ENCODE measurements at regions not wholly inside any gene's neighbourhood (a gene's known extent, or its start where the extent isn't known, plus 50 kb on each side); places are given as distances from the start of the nearest gene placed in this dataset.

GRCh38 chr12:105975351-105975750, 163.4 kb downstream of the NUAK1 start:
- Histone ChIP-seq H3K36me3 (ENCODE audit: control insufficient read depth, insufficient read depth, low read length) (no peaks in the 10 kb centered on the region), H3K4me3 (replicated peaks; ENCODE audit: low read depth, low read length) (no peak overlapping the region), H3K27me3 (replicated peaks; ENCODE audit: control insufficient read depth, insufficient read depth, low read length) (no peaks in the 10 kb centered on the region)
- TF ChIP-seq CTCF (IDR thresholded peaks at IDR 0.05; ENCODE audit: insufficient read depth, low read length, poor library complexity, severe bottlenecking) = no peak
- no peak for DNase-seq (ENCODE audit: extremely low read depth, insufficient read length)

DNA sequence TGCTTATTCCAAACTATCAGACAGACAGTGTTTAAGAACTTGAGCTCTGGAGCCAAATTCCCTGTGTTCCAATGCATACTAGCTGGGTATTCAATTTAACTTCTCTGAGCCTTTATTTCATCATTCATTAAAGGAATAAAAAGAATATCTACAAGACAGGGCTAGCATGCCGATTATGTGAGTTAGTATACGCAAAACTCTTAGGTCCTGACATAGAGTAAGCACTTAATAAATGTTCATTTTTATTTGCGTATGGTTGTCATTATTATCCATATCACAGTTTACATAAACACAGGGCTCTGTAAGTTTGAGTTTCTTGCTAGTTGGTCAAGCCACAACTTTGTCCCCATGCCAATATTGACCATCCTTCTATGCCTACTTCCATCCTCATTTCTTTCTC, 161.5 kb downstream of the NUAK1 start:
- Histone ChIP-seq H3K4me3 (replicated peaks; ENCODE audit: low read depth, low read length) (no peak overlapping the region), H3K36me3 (ENCODE audit: control insufficient read depth, insufficient read depth, low read length) (no peaks in the 10 kb centered on the region), H3K27me3 (replicated peaks; ENCODE audit: control insufficient read depth, insufficient read depth, low read length) (no peaks in the 10 kb centered on the region)
- DNase-seq (ENCODE audit: extremely low read depth, insufficient read length) = no peak
- TF ChIP-seq CTCF (IDR thresholded peaks at IDR 0.05; ENCODE audit: insufficient read depth, low read length, poor library complexity, severe bottlenecking) = no peak

DNA sequence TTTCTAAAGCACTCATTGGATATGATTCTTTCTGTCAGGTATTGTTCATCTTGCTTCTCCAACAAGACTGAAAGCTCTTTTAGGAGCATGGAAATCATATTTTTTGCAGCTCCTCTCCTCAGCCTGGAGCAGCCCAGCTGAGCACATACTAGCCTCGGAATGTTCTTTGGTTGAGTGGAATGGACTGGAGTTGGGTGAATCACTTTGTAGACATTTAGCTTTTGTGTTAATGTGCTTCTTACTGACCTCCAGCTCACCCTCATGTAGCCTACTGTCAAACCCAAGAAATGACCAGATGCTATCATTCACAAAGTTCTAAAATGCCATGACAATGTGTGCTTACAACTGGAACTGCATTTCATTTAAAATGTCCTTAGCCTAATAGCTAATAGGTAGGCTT, 161.1 kb downstream of the NUAK1 start:
- Histone ChIP-seq H3K27me3 (replicated peaks; ENCODE audit: control insufficient read depth, insufficient read depth, low read length) (no peaks in the 10 kb centered on the region), H3K36me3 (ENCODE audit: control insufficient read depth, insufficient read depth, low read length) (no peaks in the 10 kb centered on the region), H3K4me3 (replicated peaks; ENCODE audit: low read depth, low read length) (no peak overlapping the region)
- no peak for DNase-seq (ENCODE audit: extremely low read depth, insufficient read length)
- no peak for TF ChIP-seq CTCF (IDR thresholded peaks at IDR 0.05; ENCODE audit: insufficient read depth, low read length, poor library complexity, severe bottlenecking)

- H3K27me3 ChIP-seq (replicated peaks; ENCODE audit: control insufficient read depth, insufficient read depth, low read length) = no peaks in the 10 kb centered on the region
- TF ChIP-seq CTCF (IDR thresholded peaks at IDR 0.05; ENCODE audit: insufficient read depth, low read length, poor library complexity, severe bottlenecking) = no peak
- no peak overlapping the region for H3K4me3 ChIP-seq (replicated peaks; ENCODE audit: low read depth, low read length)
- no peaks in the 10 kb centered on the region for H3K36me3 ChIP-seq (ENCODE audit: control insufficient read depth, insufficient read depth, low read length)
- DNase-seq (ENCODE audit: extremely low read depth, insufficient read length) = no peak
These were observed 160.5 kb downstream of the NUAK1 start for GRCh38 chr12:105978276-105978675.

DNA sequence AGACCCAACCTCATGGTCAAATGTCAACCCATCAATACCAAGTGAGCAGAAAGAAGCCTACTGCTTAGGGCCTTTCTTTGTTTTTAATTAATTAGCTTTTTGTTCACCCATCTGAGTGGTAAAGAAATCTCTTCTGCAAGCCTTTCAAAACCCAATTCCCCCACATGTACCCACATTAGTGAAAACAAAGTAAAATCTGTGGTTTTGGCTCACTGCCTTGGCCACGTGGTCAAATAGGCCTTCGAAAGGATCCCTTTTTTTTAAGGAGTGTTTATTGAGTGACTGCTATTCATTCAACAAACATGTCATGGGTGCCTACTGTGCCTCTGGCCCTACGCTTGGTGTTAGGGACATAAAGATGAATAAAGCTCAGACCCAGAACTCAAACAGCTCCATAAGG, 160.1 kb downstream of the NUAK1 start:
- no peaks in the 10 kb centered on the region for H3K27me3 ChIP-seq (replicated peaks; ENCODE audit: control insufficient read depth, insufficient read depth, low read length)
- TF ChIP-seq CTCF (IDR thresholded peaks at IDR 0.05; ENCODE audit: insufficient read depth, low read length, poor library complexity, severe bottlenecking) = no peak

DNA sequence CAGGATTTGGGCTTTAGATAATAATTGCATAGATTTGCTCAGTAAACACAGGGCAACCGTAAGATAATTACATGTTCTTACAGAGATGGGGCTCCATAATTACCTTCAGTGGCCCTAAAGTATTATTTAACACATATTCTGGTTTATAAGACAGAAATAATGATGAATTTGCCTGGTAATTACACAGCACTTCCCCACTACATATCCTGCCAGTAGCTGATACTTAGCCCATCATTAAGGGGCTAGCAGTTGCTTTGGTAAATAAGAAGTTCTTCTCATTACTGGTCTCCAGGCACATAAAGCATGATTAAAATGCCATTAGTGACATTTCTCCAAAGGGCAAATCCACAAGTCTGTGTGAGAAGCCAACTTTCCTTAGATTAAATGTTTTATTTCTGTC, 158.7 kb downstream of the NUAK1 start:
- TF ChIP-seq CTCF (IDR thresholded peaks at IDR 0.05; ENCODE audit: insufficient read depth, low read length, poor library complexity, severe bottlenecking) = no peak

More for the DNA sequence above, 160.1 kb downstream of the NUAK1 start:
- DNase-seq (ENCODE audit: extremely low read depth, insufficient read length) = no peak
- H3K4me3 ChIP-seq (replicated peaks; ENCODE audit: low read depth, low read length) = no peak overlapping the region
- no peaks in the 10 kb centered on the region for H3K36me3 ChIP-seq (ENCODE audit: control insufficient read depth, insufficient read depth, low read length)

More for the DNA sequence above, 158.7 kb downstream of the NUAK1 start:
- no peaks in the 10 kb centered on the region for H3K27me3 ChIP-seq (replicated peaks; ENCODE audit: control insufficient read depth, insufficient read depth, low read length)
- DNase-seq (ENCODE audit: extremely low read depth, insufficient read length) = no peak
- H3K4me3 ChIP-seq (replicated peaks; ENCODE audit: low read depth, low read length) = no peak overlapping the region
- H3K36me3 ChIP-seq (ENCODE audit: control insufficient read depth, insufficient read depth, low read length) = no peaks in the 10 kb centered on the region
